NCI-H187 (cell line): ENCODE measurements at regions not wholly inside any gene's neighbourhood (a gene's known extent, or its start where the extent isn't known, plus 50 kb on each side); places are given as distances from the start of the nearest gene placed in this dataset.
"Not testable (repeated sequence)": the region's sequence is repeated elsewhere in the genome, so short reads cannot be mapped to it uniquely, and the experiment has no call there.

Experiments used
- DNase-seq, 2 experiments: peaks; one replicate each; lab custom pipeline; 2025; lab: John Stamatoyannopoulos, UW

- not testable (repeated sequence) for DNase-seq
Observed at GRCh38 chr14:30072454-30072853, 144.8 kb upstream of the PRKD1 start.

- no peak for DNase-seq
Observed at GRCh38 chr14:30077946-30078345, 150.3 kb upstream of the PRKD1 start.

- DNase-seq: no peak
Observed at GRCh38 chr14:30078811-30079402, 151.3 kb upstream of the PRKD1 start.

DNA sequence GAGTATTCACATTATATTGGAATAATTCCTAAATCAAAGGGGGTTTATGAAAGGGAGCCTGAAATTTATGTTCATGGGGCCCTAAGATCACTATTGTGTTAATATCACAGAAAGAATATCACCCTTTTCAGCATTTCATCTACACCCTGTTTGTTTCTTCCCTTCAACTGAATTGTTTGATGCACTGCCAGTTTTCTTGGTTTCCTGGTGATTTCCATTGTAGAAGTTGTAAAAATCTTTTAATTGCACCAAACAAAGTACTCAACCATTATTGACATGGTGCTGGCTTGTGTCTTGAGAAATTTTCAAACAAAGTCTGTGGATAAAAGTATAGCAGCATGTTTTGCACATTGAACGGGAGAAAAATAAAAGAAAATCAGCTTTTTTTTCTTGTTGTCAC is 154.8 kb upstream of the PRKD1 start:
- no peak for DNase-seq

GRCh38 chr14:30084811-30085210 is 157.2 kb upstream of the PRKD1 start:
- no peak for DNase-seq

GRCh38 chr14:30085943-30086342 is 158.3 kb upstream of the PRKD1 start:
- no peak for DNase-seq

DNA sequence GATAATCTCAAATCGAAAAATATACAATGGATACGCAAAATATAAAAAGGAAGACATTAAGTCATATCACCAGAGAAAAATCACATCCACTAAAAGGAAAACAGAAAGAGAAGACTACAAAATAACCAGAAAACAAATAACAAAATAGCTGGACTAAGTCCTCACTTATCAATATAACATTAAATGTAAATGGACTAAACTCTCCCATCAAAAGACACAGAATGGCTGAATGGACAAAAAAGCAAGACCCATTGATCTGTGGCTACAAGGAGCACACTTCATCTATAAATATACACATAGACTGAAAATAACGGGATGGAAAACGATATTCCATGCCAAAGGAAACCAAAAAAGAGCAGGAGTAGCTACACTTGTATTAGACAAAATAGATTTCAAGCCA is 161.0 kb upstream of the PRKD1 start:
- no peak for DNase-seq

DNA sequence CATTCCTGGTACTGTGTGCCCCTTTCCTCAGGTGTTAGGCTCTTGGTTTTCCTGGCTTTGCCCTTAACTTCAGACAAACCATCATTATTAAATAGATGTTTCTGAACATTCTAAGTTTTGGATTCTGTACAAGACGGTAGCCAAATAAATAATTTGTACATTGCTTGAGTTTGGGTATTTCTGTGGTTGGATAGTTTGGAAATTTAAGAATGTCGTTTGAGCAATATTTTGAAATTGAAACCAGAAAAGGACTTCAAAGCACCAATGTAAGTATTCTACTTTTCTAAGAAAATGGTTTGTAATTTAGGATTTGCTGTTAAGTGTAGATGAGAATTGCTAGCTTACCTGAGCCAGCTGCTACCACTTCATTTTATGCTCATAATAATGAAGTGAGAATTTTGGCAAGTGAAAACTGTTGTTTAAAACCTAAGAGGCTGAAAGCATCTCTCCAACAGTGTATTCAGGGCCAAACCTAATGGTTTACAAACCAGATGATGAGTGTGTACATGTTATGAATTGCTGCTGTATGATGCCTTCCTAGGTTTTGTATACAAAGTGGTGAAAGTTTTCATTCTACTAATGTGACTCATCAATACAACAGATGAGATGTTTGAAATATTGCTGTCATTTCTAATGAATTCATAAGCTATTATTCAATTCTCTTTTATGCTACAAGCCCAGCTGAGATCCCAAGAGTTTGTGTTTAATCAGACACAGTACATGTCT is 181.5 kb upstream of the PRKD1 start:
- DNase-seq: no peak

GRCh38 chr14:30114051-30114450 is 186.4 kb upstream of the PRKD1 start:
- no peak for DNase-seq

DNA sequence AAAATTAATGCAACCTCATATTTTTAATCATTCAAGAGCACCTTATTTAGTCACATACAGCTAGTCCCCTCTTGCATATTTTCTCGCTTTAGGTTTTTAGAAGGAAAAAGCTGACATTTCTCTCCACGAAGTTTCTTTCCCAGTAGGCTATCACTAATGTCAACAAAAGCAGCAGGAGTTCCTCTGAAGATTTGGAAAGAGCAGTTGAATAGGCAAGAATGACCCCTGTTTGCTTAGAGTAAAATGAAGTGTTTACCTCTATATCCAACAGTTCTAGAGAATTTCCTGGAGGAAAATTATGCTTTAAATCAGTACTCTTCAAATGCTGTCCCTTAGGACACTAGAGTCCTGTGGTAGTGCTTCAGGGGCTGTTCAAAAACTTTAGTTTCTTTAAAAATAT is 188.1 kb upstream of the PRKD1 start:
- no peak for DNase-seq

GRCh38 chr14:30118992-30119640 is 191.5 kb upstream of the PRKD1 start:
- DNase-seq: no peak

GRCh38 chr14:30125322-30125979 is 197.8 kb upstream of the PRKD1 start:
- DNase-seq: peak; percentile 1 to 3

- no peak for DNase-seq
Observed at GRCh38 chr14:30129807-30130206, 202.2 kb upstream of the PRKD1 start.

GRCh38 chr14:30131581-30132097 is 204.0 kb upstream of the PRKD1 start:
- DNase-seq: no peak

DNA sequence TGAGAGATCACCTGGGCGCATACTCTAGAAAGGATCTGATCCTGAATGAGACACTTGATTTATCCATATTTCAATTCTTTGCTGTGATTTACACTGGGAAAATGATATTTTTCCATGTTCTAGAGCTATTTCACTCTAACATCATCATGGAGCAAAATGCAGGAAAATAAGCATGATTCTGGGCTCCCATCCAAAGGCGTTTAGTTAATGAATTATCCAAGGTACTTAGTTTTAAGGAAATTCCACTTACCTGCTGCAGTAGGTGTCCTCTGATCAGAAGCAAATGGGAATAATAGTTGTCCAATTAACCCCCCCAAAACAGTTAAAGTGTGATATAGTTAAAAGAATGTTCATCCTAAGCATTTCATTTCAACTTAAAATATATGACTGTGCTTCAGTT is 204.5 kb upstream of the PRKD1 start:
- no peak for DNase-seq

- no peak for DNase-seq
Observed at GRCh38 chr14:30134936-30135335, 207.3 kb upstream of the PRKD1 start.

DNA sequence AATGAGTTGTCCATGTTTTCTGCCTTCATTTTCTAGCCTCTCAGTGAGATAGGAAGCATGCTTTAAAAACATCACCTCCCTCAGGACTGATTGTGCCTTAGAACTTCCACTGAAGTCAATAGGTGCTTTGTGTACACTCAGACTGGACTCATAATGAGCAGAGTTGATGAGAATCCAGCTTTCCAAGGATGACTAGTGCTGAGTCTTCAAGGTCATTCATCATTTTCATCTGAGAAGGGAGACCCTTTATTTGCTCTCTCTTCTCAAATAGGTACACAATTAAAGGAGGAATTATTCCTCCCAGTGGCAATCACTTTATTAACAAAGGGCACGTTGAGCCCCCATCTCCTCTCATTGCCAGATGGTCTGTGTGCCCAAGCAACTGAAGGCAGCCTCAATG is 210.9 kb upstream of the PRKD1 start:
- no peak for DNase-seq

- no peak for DNase-seq
Observed at GRCh38 chr14:30142216-30142615, 214.6 kb upstream of the PRKD1 start.

GRCh38 chr14:30143627-30144026 is 216.0 kb upstream of the PRKD1 start:
- no peak for DNase-seq

- DNase-seq: no peak
Observed at GRCh38 chr14:30153717-30154116, 226.1 kb upstream of the PRKD1 start.

DNA sequence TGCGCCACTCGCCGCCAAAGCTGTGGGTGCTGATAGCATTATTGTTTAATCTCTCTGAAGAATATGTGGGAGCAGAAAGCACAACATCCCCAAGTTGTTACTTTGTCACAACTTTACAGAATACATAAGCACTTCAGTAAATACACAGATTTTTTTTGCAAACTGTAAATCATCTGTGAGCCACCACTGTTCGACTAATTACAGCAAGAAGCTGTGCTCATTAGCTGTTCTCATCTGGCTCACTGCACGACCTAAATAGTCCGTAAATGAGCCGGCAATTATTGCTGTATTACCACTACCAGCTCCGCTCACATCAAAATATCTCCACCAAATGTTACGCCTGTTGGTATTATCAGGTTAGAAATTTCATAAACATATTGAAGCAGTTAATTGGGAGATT is 228.9 kb upstream of the PRKD1 start:
- DNase-seq: no peak

GRCh38 chr14:30158299-30158698 is 230.7 kb upstream of the PRKD1 start:
- no peak for DNase-seq

- no peak for DNase-seq
Observed at GRCh38 chr14:30159374-30159773, 231.7 kb upstream of the PRKD1 start.
